CD4-positive, alpha-beta T cell (primary cell): ENCODE measurements at regions not wholly inside any gene's neighbourhood (a gene's known extent, or its start where the extent isn't known, plus 50 kb on each side); places are given as distances from the start of the nearest gene placed in this dataset.

Experiments used
- ATAC-seq: fragments of 200-7000 bp; cut with Tn5 transposase; one replicate; pipeline ENCODE4 v1.10.0; 2022; ENCODE audit warnings: mild to moderate bottlenecking; ENCODE audit not compliant: poor library complexity
- CTCF ChIA-PET: fragments of 350-600 bp; sonication (Branson Sonifier 250); formaldehyde crosslinking; loops from one replicate; lab custom pipeline; 2021; ENCODE audit warnings: antibody characterized with exemption, inconsistent platforms; lab: Charles Lee
- POLR2A ChIA-PET: fragments of 350-600 bp; sonication (Branson Sonifier 250); formaldehyde crosslinking; loops from one replicate; lab custom pipeline; 2021; ENCODE audit warnings: antibody characterized with exemption, inconsistent platforms; lab: Charles Lee
- DNase-seq, 14 experiments: peaks; one replicate each; pipeline ENCODE4 v3.0.0-alpha.2; 2013 to 2020; ENCODE audit warnings: mixed read lengths in 2 of 14
- H3K27ac ChIP-seq, 2 donors: one replicate each; pipeline versions ENCODE4 v1.5.1 to v1.7.0; 2013; ENCODE audit warnings: low read length in 2 of 2, low read depth in 1 of 2, mild to moderate bottlenecking in 1 of 2
- H3K27me3 ChIP-seq, 2 experiments: 1 replicate in 1 of 2; 2 replicates in 1 of 2; pipeline versions ENCODE4 v1.6.1 to v1.7.0; 2013; ENCODE audit warnings: low read length in 2 of 2, control low read depth in 1 of 2, mild to moderate bottlenecking in 1 of 2, moderate library complexity in 1 of 2; ENCODE audit not compliant: insufficient read depth in 2 of 2, control insufficient read depth in 1 of 2
- H3K36me3 ChIP-seq: one replicate; pipeline ENCODE4 v1.6.1; 2013; ENCODE audit warnings: low read length, control low read depth; ENCODE audit not compliant: insufficient read depth
- H3K4me1 ChIP-seq: one replicate; pipeline ENCODE4 v1.6.1; 2013; ENCODE audit warnings: low read length, control low read depth; ENCODE audit not compliant: insufficient read depth
- H3K4me3 ChIP-seq: one replicate; pipeline ENCODE4 v1.5.1; 2013; ENCODE audit warnings: mild to moderate bottlenecking, low read length, moderate library complexity
- H3K9me3 ChIP-seq, 2 experiments: 1 replicate in 1 of 2; 2 replicates in 1 of 2; pipeline versions ENCODE4 v1.6.1 to v1.7.0; 2013; ENCODE audit warnings: low read length in 2 of 2, mild to moderate bottlenecking in 2 of 2, control low read depth in 1 of 2, moderate library complexity in 1 of 2; ENCODE audit not compliant: control insufficient read depth in 1 of 2, insufficient read depth in 1 of 2
- H3K27ac Mint-ChIP-seq: one replicate; pipeline ENCODE4 v1.8.0; 2020; ENCODE audit warnings: mixed read lengths
- H3K27me3 Mint-ChIP-seq: one replicate; pipeline ENCODE4 v1.8.0; 2021; ENCODE audit warnings: mixed read lengths
- H3K36me3 Mint-ChIP-seq: one replicate; pipeline ENCODE4 v1.8.0; 2021; ENCODE audit warnings: low read depth, mixed read lengths
- H3K4me1 Mint-ChIP-seq: one replicate; pipeline ENCODE4 v1.8.0; 2021; ENCODE audit warnings: low read depth, mixed read lengths
- H3K4me3 Mint-ChIP-seq: one replicate; pipeline ENCODE4 v1.8.0; 2020; ENCODE audit warnings: mild to moderate bottlenecking, mixed read lengths
- H3K9me3 Mint-ChIP-seq: one replicate; pipeline ENCODE4 v1.8.0; 2020; ENCODE audit warnings: mixed read lengths
- intact Hi-C, 2 experiments: fragments of 100-400 bp; cut with DNase I in 1 of 2; cut with micrococcal nuclease in 1 of 2; formaldehyde crosslinking; loops; one replicate each; pipeline versions ENCODE4 v1.15.1 to v1.9.0; 2023 to 2025; cut with DNase I, micrococcal nuclease
- TF ChIP-seq, protein P1 (sequence below): fragments of 200-600 bp; IDR thresholded peaks from one replicate; pipeline ENCODE4 v1.8.0; 2022; ENCODE audit warnings: antibody characterized with exemption, mild to moderate bottlenecking

GRCh38 chr4:124945422-124945821 lies 232.9 kb upstream of the ANKRD50 start:
- H3K9me3 ChIP-seq, result peaks cover 0 to 3% of the 10 kb centered on the region in 2 experiments
- DNase-seq (no peak), ATAC-seq (no peak)
- intact Hi-C loops, result no loop called here
- ChIA-PET CTCF (no interaction called here), POLR2A (no interaction called here)
- H3K27me3 Mint-ChIP-seq, result no peaks in the 10 kb centered on the region
- peaks cover 3% of the 10 kb centered on the region for H3K9me3 Mint-ChIP-seq
- H3K4me1 Mint-ChIP-seq, result no peaks in the 10 kb centered on the region
- H3K27ac ChIP-seq, result no peak overlapping the region
- no peak overlapping the region for H3K27ac Mint-ChIP-seq
- H3K27me3 ChIP-seq, result no peaks in the 10 kb centered on the region
- no peaks in the 10 kb centered on the region for H3K4me1 ChIP-seq
- no peaks in the 10 kb centered on the region for H3K36me3 ChIP-seq
- H3K4me3 ChIP-seq, result no peak overlapping the region
- TF ChIP-seq, protein P1, sequence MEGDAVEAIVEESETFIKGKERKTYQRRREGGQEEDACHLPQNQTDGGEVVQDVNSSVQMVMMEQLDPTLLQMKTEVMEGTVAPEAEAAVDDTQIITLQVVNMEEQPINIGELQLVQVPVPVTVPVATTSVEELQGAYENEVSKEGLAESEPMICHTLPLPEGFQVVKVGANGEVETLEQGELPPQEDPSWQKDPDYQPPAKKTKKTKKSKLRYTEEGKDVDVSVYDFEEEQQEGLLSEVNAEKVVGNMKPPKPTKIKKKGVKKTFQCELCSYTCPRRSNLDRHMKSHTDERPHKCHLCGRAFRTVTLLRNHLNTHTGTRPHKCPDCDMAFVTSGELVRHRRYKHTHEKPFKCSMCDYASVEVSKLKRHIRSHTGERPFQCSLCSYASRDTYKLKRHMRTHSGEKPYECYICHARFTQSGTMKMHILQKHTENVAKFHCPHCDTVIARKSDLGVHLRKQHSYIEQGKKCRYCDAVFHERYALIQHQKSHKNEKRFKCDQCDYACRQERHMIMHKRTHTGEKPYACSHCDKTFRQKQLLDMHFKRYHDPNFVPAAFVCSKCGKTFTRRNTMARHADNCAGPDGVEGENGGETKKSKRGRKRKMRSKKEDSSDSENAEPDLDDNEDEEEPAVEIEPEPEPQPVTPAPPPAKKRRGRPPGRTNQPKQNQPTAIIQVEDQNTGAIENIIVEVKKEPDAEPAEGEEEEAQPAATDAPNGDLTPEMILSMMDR, result no peak
- no peak overlapping the region for H3K4me3 Mint-ChIP-seq
- no peaks in the 10 kb centered on the region for H3K36me3 Mint-ChIP-seq

DNA sequence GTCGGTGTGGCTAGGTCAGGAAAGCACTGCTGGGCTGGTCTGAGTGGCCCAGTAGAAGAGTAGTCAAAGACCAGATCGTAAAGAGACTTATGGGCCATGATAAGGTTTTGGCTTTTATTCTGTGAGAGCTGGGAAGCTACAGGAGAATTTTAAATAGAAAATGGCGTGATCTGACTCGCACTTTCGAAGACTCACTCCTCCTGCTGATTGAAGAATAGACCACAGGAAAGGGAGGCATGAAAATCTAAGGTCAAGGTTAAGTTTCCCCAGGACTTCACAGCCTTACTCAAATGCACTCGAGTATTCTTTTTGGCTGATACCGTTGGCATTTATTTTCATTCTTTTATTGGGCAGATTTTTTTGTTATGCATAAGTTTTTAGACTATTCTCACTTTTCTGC lies 231.4 kb upstream of the ANKRD50 start:
- intact Hi-C loops, result no loop called here
- ChIA-PET POLR2A (no interaction called here), CTCF (no interaction called here)
- Mint-ChIP-seq H3K36me3 (no peaks in the 10 kb centered on the region), H3K4me3 (no peak overlapping the region), H3K27me3 (no peaks in the 10 kb centered on the region), H3K27ac (no peak overlapping the region), H3K9me3 (peaks cover 3% of the 10 kb centered on the region), H3K4me1 (no peaks in the 10 kb centered on the region)
- Histone ChIP-seq H3K27me3 (no peaks in the 10 kb centered on the region), H3K4me3 (no peak overlapping the region), H3K9me3 (peaks cover 0 to 3% of the 10 kb centered on the region in 2 experiments), H3K4me1 (no peaks in the 10 kb centered on the region), H3K36me3 (no peaks in the 10 kb centered on the region), H3K27ac (no peak overlapping the region)
- no peak for DNase-seq
- TF ChIP-seq, protein P1, result no peak
- no peak for ATAC-seq

DNA sequence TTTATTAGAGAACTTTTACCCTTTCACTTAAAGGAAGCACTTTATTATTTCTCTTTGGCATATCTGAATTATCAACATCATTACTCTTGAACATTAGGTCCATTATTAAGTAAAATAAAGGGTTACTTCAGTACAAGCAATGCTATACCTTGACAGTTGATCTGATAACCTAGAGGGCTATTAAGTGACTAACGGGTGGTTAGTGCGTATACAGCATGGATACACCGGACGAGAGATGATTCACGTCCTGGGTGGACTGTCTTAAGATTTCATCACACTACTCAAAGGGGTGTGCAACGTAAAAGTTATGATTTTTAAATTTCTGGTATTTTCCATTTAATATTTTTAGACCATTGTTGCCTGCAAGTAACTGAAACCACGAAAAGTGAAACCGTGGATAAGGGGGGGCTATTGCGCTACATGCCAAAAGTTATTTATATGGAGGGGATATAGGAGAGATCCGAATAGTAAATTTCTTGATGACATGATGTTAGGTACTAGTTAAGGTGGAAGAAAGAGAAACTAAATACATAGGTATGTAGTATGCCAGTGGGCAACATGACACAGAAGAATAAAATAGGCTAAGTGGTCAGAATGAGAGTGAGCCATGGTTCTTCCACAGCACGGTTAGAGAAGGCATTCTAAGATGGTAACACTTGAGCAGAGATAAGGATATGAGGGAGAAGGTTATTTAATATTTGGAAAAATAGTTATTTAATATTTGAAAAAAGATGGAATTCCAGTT lies 230.8 kb upstream of the ANKRD50 start:
- Mint-ChIP-seq H3K36me3 (no peaks in the 10 kb centered on the region), H3K27ac (no peak overlapping the region), H3K4me1 (no peaks in the 10 kb centered on the region), H3K4me3 (no peak overlapping the region), H3K9me3 (peaks cover 3% of the 10 kb centered on the region), H3K27me3 (no peaks in the 10 kb centered on the region)
- Histone ChIP-seq H3K27me3 (no peaks in the 10 kb centered on the region), H3K27ac (no peak overlapping the region), H3K9me3 (peaks cover 0 to 3% of the 10 kb centered on the region in 2 experiments), H3K4me1 (no peaks in the 10 kb centered on the region), H3K36me3 (no peaks in the 10 kb centered on the region), H3K4me3 (no peak overlapping the region)
- ChIA-PET POLR2A (no interaction called here), CTCF (no interaction called here)
- DNase-seq, result no peak
- no peak for ATAC-seq
- intact Hi-C loops, result no loop called here
- TF ChIP-seq, protein P1, result no peak
